ENCODE measurements at regions not wholly inside any gene's neighbourhood (a gene's known extent, or its start where the extent isn't known, plus 50 kb on each side); places are given as distances from the start of the nearest gene placed in this dataset.

DNA sequence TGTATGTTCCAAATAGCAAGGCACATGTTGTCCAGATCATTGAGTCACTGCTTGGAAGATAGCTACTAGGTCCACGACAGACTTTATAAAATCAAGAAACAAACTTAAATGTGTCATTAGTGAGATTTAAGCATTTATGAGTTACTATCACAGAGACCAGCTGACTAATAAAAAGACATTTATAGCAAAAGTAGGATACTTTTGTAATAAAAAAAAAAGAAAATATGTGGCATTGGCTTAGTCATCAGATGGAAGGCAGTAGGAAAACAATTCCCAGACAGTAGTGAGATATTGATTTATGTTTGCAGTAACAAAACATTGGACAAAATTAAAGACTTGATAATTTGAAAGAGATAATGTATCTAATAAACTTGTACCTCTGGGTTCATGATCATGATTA lies 881.0 kb upstream of the LRRN3 start:
- TF ChIP-seq, protein P1, sequence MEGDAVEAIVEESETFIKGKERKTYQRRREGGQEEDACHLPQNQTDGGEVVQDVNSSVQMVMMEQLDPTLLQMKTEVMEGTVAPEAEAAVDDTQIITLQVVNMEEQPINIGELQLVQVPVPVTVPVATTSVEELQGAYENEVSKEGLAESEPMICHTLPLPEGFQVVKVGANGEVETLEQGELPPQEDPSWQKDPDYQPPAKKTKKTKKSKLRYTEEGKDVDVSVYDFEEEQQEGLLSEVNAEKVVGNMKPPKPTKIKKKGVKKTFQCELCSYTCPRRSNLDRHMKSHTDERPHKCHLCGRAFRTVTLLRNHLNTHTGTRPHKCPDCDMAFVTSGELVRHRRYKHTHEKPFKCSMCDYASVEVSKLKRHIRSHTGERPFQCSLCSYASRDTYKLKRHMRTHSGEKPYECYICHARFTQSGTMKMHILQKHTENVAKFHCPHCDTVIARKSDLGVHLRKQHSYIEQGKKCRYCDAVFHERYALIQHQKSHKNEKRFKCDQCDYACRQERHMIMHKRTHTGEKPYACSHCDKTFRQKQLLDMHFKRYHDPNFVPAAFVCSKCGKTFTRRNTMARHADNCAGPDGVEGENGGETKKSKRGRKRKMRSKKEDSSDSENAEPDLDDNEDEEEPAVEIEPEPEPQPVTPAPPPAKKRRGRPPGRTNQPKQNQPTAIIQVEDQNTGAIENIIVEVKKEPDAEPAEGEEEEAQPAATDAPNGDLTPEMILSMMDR (IDR thresholded peaks at IDR 0.05), result no peak
- TF ChIP-seq POLR2A (IDR thresholded peaks at IDR 0.05), result no peak

All from thyroid gland (tissue), 4 donors.